HG02642 (cell line): ENCODE measurements at regions not wholly inside any gene's neighbourhood (a gene's known extent, or its start where the extent isn't known, plus 50 kb on each side); places are given as distances from the start of the nearest gene placed in this dataset.

Experiments
- ATAC-seq: cut with Tn5 transposase; IDR thresholded peaks from one replicate; pipeline ENCODE4 v1.9.1; 2021; ENCODE audit warnings: mild to moderate bottlenecking; ENCODE audit not compliant: unreplicated experiment, poor library complexity

DNA sequence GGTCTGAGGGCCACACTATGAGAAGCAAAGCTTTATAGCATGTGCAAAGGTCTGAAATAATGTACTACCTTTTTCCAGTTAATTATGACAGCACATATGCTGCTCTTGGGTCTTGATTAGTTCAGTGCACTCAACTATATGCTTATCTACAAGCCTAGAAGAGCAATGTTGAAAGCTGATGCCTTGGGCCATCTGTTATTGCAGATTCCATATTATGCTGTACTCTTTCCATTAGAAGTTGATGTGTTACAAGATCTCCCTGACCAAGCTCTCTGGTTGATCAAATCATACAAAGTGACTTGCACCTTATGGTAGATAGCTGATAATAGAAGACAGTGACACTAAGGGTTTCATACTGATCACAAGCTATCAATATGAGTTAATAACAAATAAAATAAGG, 327.3 kb downstream of the FRK start:
- no peak for ATAC-seq

GRCh38 chr6:115729036-115729435, 331.7 kb downstream of the FRK start:
- ATAC-seq, result no peak

- ATAC-seq, result no peak
These were observed 332.5 kb downstream of the FRK start for GRCh38 chr6:115728171-115728570.

DNA sequence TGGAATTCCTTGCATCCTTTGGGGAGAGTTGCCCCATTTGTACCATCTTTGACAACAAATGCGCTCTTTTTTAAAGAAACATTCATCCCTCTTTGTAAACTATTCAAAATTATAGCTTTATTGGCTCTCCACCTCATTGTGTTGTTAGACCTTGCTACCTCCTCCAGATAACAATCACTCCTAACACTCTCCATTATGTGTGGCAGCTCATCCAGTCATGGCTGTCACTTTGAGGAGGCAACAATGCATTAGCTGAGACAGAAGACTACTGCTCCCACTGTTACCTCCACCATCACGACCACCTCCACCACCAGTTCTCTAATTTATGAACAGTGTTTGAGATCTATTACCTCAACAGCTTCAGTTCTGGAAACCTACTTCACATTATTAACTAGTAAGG, 339.1 kb downstream of the FRK start:
- no peak for ATAC-seq

GRCh38 chr6:115720900-115721299, 339.8 kb downstream of the FRK start:
- no peak for ATAC-seq

- peak; percentile 35 for ATAC-seq
These were observed 343.2 kb downstream of the FRK start for GRCh38 chr6:115717472-115717871.

GRCh38 chr6:115717062-115717461, 343.6 kb downstream of the FRK start:
- peak; percentile 90 for ATAC-seq

GRCh38 chr6:115712291-115712961, 348.3 kb downstream of the FRK start:
- no peak for ATAC-seq

DNA sequence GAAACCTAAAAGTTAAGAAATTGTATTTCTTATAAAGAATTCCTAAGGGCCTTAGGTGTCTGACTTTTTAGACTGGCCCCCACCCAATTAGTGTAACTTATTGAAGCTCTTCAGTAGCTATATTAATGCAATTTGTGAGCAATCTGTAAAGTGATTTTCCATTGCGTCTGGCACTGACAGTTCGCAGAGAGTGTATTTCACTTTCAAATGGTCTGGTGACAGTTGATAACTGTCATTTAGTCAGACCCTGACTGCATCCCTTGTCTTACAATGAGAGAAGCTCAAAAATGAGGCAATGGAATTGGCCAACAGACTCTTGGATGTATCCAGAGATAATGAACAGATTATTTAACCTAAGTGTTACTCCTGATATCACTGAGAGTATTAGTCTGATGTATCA, 351.8 kb downstream of the FRK start:
- ATAC-seq, result no peak

GRCh38 chr6:115706981-115707380, 353.7 kb downstream of the FRK start:
- no peak for ATAC-seq

DNA sequence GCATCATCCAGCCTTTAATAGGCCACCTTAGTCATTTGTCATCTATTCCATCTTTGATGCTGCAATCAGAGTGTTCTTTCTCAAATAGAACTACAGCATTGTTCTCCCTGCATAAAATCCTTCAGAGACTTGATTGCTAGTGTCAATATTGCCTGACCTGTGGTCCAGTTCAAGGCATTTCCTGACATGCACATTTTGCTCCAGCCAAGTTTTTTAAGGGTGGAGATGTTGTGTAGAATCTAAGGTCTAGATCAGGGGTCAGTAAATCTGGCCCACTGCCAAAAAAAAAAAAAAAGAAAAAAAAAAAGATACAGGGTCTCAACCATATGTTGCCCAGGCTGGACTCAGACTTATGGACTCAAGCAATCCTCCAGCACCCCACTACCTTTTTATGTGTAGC, 354.4 kb downstream of the FRK start:
- ATAC-seq, result no peak

- ATAC-seq, result no peak
These were observed 356.7 kb downstream of the FRK start for GRCh38 chr6:115704028-115704427.

GRCh38 chr6:115691433-115691832, 369.3 kb downstream of the FRK start:
- no peak for ATAC-seq

GRCh38 chr6:115690854-115691253, 369.8 kb downstream of the FRK start:
- ATAC-seq, result no peak

GRCh38 chr6:115681978-115682775, 378.5 kb downstream of the FRK start:
- no peak for ATAC-seq

DNA sequence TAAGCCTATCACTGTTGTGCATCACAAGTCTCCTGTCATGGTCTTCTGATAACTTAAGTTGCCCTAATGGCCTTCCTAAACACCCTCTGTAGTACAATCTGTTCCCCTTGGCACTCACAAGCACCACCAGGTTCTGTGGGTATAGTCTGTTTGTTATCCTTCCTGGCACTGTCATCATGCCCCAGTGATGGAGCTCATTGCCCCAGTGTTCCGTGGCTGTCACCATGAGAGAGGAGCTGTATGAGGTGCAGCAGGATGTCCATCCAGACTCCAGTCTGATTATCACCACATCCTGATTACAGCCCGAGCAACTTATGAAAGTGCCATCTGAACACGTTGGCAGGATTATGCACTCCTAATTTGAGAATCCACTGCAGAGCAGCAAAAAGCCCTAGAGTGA, 380.1 kb downstream of the FRK start:
- no peak for ATAC-seq

DNA sequence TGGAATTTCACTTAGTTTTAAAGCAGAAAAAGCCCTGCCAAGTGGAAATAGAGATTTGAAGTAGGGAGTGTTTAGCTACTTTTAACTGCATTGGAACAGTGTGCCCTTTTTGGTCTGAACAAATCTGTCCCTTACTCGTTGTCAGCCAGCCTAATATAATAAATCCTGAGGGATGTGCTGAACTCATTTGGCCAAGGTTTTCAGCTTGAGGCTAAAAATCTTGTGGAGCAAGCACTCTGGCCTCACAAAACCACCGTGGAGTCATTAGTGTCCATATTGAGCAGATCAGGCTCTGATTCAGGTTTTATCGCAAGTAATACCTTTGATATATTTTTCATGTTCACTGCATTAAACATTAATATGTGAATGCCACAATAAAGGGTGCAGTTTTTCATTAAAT, 383.5 kb downstream of the FRK start:
- no peak for ATAC-seq

DNA sequence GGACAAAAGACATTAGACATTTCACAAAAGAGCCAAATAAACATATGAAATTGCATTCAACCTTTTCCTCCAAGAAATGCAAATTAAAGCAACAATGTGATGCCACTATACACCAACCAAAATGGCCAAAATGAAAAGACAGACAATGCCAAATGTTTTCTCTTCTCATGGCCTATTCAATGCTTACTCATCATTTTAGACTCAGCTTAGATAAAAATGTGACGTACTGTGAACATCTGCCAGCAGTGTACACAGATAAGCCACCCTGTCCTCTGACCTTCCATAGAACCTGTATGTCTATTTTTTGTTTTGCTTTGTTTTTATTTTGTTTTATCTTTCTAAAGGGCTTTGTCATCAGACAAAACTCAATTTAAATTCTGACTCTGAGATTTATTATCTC, 385.2 kb downstream of the FRK start:
- no peak for ATAC-seq

- no peak for ATAC-seq
These were observed 391.9 kb downstream of the FRK start for GRCh38 chr6:115668781-115669180.

GRCh38 chr6:115668211-115668610, 392.5 kb downstream of the FRK start:
- ATAC-seq, result no peak

DNA sequence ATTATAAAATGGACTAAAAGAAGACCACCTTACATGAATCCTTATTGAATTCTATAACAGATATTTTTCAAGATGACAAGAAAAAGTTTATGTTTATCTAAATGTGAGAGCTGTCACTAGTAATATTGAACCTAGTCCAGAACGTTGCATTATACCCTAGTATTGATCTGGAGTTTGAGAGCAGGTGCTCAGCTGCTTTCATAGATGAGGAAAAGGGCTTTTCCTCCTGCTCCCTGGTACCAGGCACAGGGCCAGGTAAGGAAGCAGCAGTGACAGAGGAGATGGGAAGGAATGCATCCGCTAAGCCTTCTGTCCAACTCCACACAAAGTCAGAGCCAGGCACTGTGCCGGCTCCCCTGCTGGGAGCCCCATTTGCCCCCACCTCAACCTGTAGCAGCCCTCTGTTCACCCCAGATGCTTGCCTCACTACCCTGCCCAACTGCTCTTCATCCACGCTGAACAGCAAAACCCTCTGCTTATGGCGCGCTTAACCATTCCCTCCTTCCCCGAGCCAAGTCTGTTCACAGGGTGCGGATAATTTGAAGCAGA, 393.1 kb downstream of the FRK start:
- no peak for ATAC-seq

DNA sequence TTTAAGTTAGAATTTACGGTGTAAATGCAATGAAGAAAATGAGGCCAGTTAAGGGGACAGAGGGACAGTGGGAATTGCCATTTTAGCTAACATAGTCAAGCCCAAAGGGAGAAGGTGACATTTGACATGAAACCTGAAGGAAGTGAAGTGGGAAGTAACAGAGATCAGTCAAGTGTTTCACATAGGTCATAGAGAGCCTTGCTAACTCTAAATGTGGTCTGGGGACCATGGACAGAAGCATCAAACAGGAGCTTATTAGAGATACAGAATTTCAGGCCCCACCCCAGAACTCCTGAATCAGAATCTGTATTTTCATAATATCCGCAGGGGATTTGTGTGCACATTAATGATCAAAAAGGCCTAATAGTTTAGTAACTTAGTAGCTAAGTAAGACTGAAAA, 393.7 kb downstream of the FRK start:
- ATAC-seq, result no peak
